ENCODE measurements at regions not wholly inside any gene's neighbourhood (a gene's known extent, or its start where the extent isn't known, plus 50 kb on each side); places are given as distances from the start of the nearest gene placed in this dataset.

GRCh38 chr6:91485047-91485446, 898.2 kb upstream of the MAP3K7 start:
- TF ChIP-seq EZH2 (IDR thresholded peaks at IDR 0.05; ENCODE audit: borderline replicate concordance) (no peak), EZH2phosphoT487 (IDR thresholded peaks at IDR 0.05; ENCODE audit: low read depth, severe bottlenecking, unreplicated experiment) (no peak)
- TF ChIP-seq, protein P1, sequence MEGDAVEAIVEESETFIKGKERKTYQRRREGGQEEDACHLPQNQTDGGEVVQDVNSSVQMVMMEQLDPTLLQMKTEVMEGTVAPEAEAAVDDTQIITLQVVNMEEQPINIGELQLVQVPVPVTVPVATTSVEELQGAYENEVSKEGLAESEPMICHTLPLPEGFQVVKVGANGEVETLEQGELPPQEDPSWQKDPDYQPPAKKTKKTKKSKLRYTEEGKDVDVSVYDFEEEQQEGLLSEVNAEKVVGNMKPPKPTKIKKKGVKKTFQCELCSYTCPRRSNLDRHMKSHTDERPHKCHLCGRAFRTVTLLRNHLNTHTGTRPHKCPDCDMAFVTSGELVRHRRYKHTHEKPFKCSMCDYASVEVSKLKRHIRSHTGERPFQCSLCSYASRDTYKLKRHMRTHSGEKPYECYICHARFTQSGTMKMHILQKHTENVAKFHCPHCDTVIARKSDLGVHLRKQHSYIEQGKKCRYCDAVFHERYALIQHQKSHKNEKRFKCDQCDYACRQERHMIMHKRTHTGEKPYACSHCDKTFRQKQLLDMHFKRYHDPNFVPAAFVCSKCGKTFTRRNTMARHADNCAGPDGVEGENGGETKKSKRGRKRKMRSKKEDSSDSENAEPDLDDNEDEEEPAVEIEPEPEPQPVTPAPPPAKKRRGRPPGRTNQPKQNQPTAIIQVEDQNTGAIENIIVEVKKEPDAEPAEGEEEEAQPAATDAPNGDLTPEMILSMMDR (IDR thresholded peaks at IDR 0.05; ENCODE audit: poor library complexity): no peak

Measured in hepatocyte (in vitro differentiated cells).